Breast epithelium (tissue), 3 donors: ENCODE measurements at regions not wholly inside any gene's neighbourhood (a gene's known extent, or its start where the extent isn't known, plus 50 kb on each side); places are given as distances from the start of the nearest gene placed in this dataset.

Source experiments
- POLR2A ChIP-seq: fragments of 450-650 bp; IDR thresholded peaks from one replicate; pipeline ENCODE4 v1.6.1; 2016; ENCODE audit warnings: antibody characterized with exemption, mild to moderate bottlenecking, moderate library complexity
- POLR2AphosphoS5 ChIP-seq, 3 donors: sonication (generic); formaldehyde crosslinking; IDR thresholded peaks; one replicate each; pipeline ENCODE4 v1.6.1; 2017; ENCODE audit warnings: antibody characterized with exemption in 3 of 3
- TF ChIP-seq, protein P1 (sequence below), 3 donors: fragments of 450-650 bp; IDR thresholded peaks; one replicate each; pipeline ENCODE4 v1.5.1; 2016 to 2017; ENCODE audit warnings: antibody characterized with exemption in 3 of 3, mild to moderate bottlenecking in 3 of 3, moderate library complexity in 3 of 3

DNA sequence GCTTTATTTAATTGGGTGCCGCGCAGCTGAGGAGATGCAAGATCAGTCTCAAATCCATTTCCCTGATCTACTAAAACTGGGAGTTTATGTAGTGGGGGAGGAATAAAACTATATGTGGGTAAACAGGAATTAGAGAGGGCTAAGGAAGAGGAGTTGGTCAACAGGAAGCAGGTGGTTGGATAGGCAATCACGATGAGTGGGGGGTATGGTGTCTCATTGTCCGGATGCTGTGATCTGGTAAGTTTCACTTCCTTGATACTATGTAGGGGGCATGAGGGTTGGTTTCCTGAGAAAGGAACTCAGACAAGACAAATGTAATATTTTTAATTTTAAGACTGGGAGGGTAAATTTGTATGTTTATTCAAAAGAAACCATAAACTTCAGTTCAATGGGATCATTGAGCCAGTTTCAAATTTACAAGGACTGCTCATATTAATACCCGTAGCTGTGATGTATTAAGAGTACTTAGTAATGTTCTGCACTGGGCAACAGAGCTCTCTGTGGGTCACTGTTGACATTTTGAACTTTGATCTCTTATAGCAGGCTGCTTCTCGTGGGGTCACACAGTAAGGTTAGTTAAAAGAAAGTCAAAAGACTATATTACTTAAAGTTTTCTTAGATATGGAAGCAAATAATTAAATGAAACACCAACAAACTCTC, 786.2 kb upstream of the FBXO33 start:
- TF ChIP-seq POLR2AphosphoS5 (IDR thresholded peaks at IDR 0.05), result no peak
- TF ChIP-seq, protein P1, sequence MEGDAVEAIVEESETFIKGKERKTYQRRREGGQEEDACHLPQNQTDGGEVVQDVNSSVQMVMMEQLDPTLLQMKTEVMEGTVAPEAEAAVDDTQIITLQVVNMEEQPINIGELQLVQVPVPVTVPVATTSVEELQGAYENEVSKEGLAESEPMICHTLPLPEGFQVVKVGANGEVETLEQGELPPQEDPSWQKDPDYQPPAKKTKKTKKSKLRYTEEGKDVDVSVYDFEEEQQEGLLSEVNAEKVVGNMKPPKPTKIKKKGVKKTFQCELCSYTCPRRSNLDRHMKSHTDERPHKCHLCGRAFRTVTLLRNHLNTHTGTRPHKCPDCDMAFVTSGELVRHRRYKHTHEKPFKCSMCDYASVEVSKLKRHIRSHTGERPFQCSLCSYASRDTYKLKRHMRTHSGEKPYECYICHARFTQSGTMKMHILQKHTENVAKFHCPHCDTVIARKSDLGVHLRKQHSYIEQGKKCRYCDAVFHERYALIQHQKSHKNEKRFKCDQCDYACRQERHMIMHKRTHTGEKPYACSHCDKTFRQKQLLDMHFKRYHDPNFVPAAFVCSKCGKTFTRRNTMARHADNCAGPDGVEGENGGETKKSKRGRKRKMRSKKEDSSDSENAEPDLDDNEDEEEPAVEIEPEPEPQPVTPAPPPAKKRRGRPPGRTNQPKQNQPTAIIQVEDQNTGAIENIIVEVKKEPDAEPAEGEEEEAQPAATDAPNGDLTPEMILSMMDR (IDR thresholded peaks at IDR 0.05), result no peak
- no peak for TF ChIP-seq POLR2A
